NOMO-1 treated with dmso at 0.1 percent for 144 hours (cell line): ENCODE measurements at regions not wholly inside any gene's neighbourhood (a gene's known extent, or its start where the extent isn't known, plus 50 kb on each side); places are given as distances from the start of the nearest gene placed in this dataset.

Source experiments
- DNase-seq: peaks from one replicate; lab custom pipeline; 2025; ENCODE audit not compliant: unreplicated experiment; lab: John Stamatoyannopoulos, UW

- DNase-seq, result no peak
Observed at GRCh38 chr16:86052115-86052670, 153.2 kb downstream of the IRF8 start.

GRCh38 chr16:86052926-86053325, 154.0 kb downstream of the IRF8 start:
- DNase-seq, result no peak

GRCh38 chr16:86059253-86060171, 160.6 kb downstream of the IRF8 start:
- no peak for DNase-seq

GRCh38 chr16:86060381-86061317, 161.7 kb downstream of the IRF8 start:
- no peak for DNase-seq

- DNase-seq, result no peak
Observed at GRCh38 chr16:86061318-86061695, 162.3 kb downstream of the IRF8 start.

- no peak for DNase-seq
Observed at GRCh38 chr16:86061721-86062120, 162.8 kb downstream of the IRF8 start.

GRCh38 chr16:86062271-86062965, 163.5 kb downstream of the IRF8 start:
- no peak for DNase-seq

GRCh38 chr16:86063760-86064405, 164.9 kb downstream of the IRF8 start:
- DNase-seq, result no peak

GRCh38 chr16:86064431-86065250, 165.7 kb downstream of the IRF8 start:
- DNase-seq, result no peak

GRCh38 chr16:86065711-86066110, 166.7 kb downstream of the IRF8 start:
- DNase-seq, result no peak

GRCh38 chr16:86066811-86067210, 167.8 kb downstream of the IRF8 start:
- no peak for DNase-seq

GRCh38 chr16:86067516-86067915, 168.6 kb downstream of the IRF8 start:
- DNase-seq, result no peak

GRCh38 chr16:86067936-86068335, 169.0 kb downstream of the IRF8 start:
- no peak for DNase-seq

GRCh38 chr16:86068722-86069121, 169.8 kb downstream of the IRF8 start:
- no peak for DNase-seq

- no peak for DNase-seq
Observed at GRCh38 chr16:86069736-86070298, 170.9 kb downstream of the IRF8 start.

GRCh38 chr16:86070484-86070883, 171.5 kb downstream of the IRF8 start:
- DNase-seq, result no peak

- no peak for DNase-seq
Observed at GRCh38 chr16:86070971-86071370, 172.0 kb downstream of the IRF8 start.

GRCh38 chr16:86071611-86072240, 172.8 kb downstream of the IRF8 start:
- no peak for DNase-seq
